ENCODE measurements at regions not wholly inside any gene's neighbourhood (a gene's known extent, or its start where the extent isn't known, plus 50 kb on each side); places are given as distances from the start of the nearest gene placed in this dataset.
"Not testable (repeated sequence)": the region's sequence is repeated elsewhere in the genome, so short reads cannot be mapped to it uniquely, and the experiment has no call there.

- H3K36me3 Mint-ChIP-seq (ENCODE audit: low read depth); H3K9me3 Mint-ChIP-seq; DNase-seq (ENCODE audit: low spot score); intact Hi-C loops (cut with micrococcal nuclease): not testable (repeated sequence)
- Mint-ChIP-seq H3K4me3 (peak overlapping the region; percentile 89), H3K4me1 (ENCODE audit: low read depth) (peaks cover 19% of the 10 kb centered on the region), H3K27ac (peak overlapping the region; percentile 80), H3K27me3 (ENCODE audit: insufficient read depth) (peaks cover 52% of the 10 kb centered on the region)
These were observed 114.0 kb downstream of the CRLF3 start for GRCh38 chr17:30710276-30711088.

DNA sequence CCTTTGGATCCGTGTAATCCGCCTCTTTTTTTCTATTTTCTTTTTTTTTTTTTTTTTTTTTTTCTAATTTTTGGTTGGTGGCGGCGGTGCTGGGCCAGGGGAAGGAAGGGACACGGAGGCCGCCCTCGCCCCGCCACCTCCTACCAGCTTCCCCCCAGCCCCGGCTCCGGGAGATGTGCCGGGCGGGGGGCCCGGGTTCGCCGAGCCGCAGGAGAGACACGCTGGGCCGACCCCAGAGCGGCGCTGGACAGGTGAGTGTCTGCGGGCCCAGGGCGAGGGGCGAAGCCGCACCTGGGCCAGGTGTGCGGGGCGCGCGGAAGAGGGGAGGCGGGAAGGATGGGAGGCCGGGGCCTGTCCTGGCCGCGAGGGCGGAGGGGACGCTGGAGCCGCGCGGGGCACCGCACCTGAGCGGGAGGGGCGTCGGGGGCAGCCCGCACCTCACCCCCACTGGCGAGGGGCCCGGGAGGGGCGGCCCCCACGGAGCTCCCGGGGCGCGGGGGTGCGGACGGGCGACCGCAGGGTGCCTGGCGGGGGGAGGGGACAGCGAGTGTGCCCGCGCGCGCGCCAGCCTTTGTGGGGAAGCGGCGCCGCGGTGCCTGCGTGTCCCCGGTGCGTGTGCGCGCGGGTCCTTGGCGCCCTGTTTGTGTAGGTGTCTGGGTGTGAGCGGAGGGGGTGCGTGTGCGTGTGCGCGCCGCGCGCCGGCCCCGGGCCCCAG lies 114.8 kb downstream of the CRLF3 start:
- H3K4me3 Mint-ChIP-seq, result peak overlapping the region; percentile 89
- intact Hi-C loops (cut with micrococcal nuclease); H3K9me3 Mint-ChIP-seq; H3K36me3 Mint-ChIP-seq (ENCODE audit: low read depth); DNase-seq (ENCODE audit: low spot score): not testable (repeated sequence)
- H3K27me3 Mint-ChIP-seq (ENCODE audit: insufficient read depth), result peaks cover 56% of the 10 kb centered on the region
- H3K4me1 Mint-ChIP-seq (ENCODE audit: low read depth), result peaks cover 19% of the 10 kb centered on the region
- H3K27ac Mint-ChIP-seq, result peak overlapping the region; percentile 23

GRCh38 chr17:30709096-30709495 lies 115.4 kb downstream of the CRLF3 start:
- H3K9me3 Mint-ChIP-seq; DNase-seq (ENCODE audit: low spot score); H3K27ac Mint-ChIP-seq; intact Hi-C loops (cut with micrococcal nuclease); H3K4me3 Mint-ChIP-seq; H3K36me3 Mint-ChIP-seq (ENCODE audit: low read depth): not testable (repeated sequence)
- peaks cover 60% of the 10 kb centered on the region for H3K27me3 Mint-ChIP-seq (ENCODE audit: insufficient read depth)
- H3K4me1 Mint-ChIP-seq (ENCODE audit: low read depth), result peaks cover 19% of the 10 kb centered on the region

DNA sequence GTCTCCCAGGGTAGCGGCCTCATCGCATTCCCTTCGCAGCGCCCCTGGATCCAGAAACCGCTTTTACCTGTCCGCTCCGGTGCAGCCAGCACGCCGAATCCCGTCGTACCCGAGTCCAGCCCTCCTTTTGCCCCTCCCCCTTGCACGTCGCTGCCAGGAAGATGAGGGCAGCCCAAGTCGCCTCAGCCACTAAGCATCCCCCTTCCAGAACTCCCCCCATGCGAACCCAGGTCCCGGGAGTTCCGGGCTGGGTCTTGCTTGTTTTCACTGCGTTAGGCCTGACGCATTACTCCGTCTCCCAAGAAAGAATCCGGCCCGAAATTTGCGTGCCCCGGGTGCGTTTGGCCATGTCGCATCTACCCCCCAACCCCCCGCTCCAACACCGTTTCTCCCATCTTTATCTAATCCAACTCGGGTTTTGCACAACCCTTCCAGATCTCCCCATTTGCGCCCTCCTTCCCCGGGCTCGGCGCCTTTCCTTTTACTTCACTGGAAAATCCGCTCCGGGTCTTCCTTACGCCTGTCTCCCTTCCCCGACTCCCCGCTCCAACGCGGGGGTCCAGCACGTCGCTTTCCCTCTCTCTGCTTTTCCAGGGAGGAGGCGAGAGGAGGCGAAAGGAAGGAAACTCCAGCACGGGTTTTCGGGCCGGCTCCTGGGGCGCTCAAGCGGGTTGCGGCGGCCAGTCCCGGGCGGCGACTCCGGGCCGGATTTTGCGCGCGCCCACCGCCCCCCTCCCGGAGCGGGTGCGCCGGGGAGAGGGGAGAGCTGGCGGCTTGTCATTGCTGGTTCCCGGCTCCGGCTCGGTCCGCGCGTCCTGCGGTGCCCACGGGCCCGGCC lies 116.0 kb downstream of the CRLF3 start:
- Mint-ChIP-seq H3K27me3 (ENCODE audit: insufficient read depth) (peaks cover 66% of the 10 kb centered on the region), H3K4me3 (peak overlapping the region; percentile 88), H3K4me1 (ENCODE audit: low read depth) (peaks cover 19% of the 10 kb centered on the region), H3K27ac (peak overlapping the region; percentile 71)
- H3K36me3 Mint-ChIP-seq (ENCODE audit: low read depth); intact Hi-C loops (cut with micrococcal nuclease); H3K9me3 Mint-ChIP-seq: not testable (repeated sequence)
- DNase-seq (ENCODE audit: low spot score), result peak; percentile 59

DNA sequence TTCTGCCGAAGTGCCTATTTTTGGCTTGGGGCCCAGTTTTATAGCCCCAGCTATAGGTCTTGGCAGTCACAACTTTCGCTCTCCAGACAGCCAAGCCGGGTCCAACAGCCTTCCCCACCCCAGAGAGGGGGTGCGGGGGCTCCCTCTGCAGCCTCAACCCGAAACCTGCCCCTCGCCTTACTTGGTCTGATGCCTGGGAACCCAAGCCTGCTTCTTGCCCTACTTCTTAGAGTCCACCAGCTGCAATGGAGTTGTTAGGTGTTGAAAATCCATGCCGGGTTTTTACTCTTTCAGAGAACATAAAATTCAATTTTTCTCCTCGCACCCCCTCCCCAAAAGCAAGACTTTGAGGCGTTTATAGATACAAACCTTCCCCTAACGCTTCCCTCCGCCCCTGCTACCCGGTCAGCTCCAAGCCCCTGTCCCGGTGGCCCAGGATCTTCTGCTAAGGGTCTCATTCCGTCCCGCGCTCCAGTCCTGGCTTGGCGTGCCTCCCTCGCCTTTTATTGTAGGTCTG lies 116.7 kb downstream of the CRLF3 start:
- Mint-ChIP-seq H3K4me3 (peak overlapping the region; percentile 88), H3K27me3 (ENCODE audit: insufficient read depth) (peaks cover 66% of the 10 kb centered on the region), H3K4me1 (ENCODE audit: low read depth) (peaks cover 19% of the 10 kb centered on the region), H3K27ac (peak overlapping the region; percentile 71)
- H3K36me3 Mint-ChIP-seq (ENCODE audit: low read depth); H3K9me3 Mint-ChIP-seq; intact Hi-C loops (cut with micrococcal nuclease); DNase-seq (ENCODE audit: low spot score): not testable (repeated sequence)

DNA sequence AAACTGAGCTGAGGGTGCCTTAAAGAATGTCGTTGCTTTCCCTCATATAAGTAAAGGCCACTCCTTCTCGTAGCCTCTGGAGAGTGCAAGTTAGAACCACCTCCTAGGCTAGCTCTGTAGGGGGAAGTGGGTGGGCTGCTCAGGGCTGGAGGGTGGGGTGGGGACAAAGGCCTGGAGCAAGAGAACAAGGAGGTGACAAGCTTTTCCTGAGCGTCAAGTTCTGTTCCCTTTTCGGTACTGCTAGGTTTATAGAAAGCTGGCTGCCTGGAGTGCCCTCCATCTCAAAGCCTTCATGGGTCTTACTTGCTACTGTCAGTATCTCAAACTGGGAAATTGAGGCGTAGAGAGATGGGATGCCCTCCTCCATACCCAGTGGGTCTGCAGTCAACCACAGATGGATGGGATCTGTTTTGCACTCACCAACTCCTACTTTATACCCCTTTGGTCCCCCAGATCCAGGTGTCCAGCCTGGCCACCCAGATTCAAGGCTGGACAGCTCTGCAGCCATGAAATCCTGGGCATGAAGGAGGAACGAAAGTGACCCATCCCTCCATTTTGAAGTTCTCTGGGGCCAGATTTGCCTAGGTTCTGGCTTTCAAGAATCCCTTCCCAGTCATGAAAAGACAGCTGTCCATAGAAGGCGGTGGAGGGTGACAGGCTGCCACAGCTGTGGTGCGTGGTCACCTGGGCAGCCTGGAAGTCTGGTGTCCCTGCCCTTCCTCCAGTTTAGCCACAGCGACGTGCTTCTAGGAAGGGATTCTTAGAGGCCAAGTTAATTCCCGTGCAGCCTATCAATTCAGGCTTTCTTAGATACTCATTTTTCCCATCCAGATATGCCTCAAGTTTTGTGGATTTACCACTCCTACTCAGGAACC lies 117.8 kb downstream of the CRLF3 start:
- intact Hi-C loops (cut with micrococcal nuclease); H3K9me3 Mint-ChIP-seq; H3K27ac Mint-ChIP-seq; H3K36me3 Mint-ChIP-seq (ENCODE audit: low read depth); DNase-seq (ENCODE audit: low spot score); H3K4me3 Mint-ChIP-seq: not testable (repeated sequence)
- H3K4me1 Mint-ChIP-seq (ENCODE audit: low read depth), result peaks cover 19% of the 10 kb centered on the region
- peaks cover 63% of the 10 kb centered on the region for H3K27me3 Mint-ChIP-seq (ENCODE audit: insufficient read depth)

DNA sequence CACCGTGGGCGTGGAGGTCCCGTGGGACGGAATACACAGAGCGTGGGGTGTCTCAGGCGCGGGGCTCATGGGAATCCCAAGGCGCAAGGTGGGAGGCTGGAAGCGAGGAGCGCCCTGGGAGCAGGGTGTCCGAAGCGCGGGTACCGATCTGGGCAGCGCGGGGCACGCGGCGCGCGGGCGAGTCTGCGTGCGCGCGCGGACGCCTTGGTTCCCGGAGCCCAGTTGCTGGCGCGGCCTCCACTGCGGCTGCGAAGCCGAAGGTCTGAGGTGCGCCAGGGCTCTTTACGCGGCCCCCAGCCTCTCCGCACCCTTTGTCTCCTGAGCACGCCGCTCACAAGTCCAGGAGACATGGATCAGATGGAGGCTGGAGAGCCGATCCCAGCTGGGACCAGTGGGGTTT lies 118.5 kb downstream of the CRLF3 start:
- H3K9me3 Mint-ChIP-seq; H3K27ac Mint-ChIP-seq; intact Hi-C loops (cut with micrococcal nuclease); H3K36me3 Mint-ChIP-seq (ENCODE audit: low read depth); DNase-seq (ENCODE audit: low spot score): not testable (repeated sequence)
- peaks cover 15% of the 10 kb centered on the region for H3K4me1 Mint-ChIP-seq (ENCODE audit: low read depth)
- peaks cover 63% of the 10 kb centered on the region for H3K27me3 Mint-ChIP-seq (ENCODE audit: insufficient read depth)
- peak overlapping the region; percentile 30 for H3K4me3 Mint-ChIP-seq

DNA sequence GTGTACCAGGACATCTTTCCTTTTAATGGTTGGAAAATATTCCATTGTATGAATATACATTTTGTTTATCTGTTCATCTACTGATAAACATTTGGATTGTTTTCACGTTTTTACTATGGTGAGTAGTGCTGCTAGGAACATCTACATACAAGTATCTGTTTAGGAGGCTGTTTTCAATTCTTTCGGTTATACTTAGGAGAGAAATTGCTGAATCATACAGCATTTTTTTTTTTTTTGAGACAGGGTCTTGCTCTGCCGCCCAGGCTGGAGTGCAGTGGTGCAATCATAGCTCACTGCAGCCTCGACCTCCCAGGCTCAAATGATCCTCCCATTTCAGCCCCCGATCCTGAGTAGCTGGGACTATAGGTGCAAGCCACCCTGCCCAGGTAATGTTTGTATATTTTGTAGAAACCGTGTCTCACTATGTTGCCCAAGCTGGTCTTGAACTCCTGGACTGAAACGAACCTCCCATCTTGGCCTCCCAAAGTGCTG lies 122.9 kb downstream of the CRLF3 start:
- H3K36me3 Mint-ChIP-seq (ENCODE audit: low read depth), result no peaks in the 10 kb centered on the region
- intact Hi-C loops (cut with micrococcal nuclease), result no loop called here
- peaks cover 52% of the 10 kb centered on the region for H3K27me3 Mint-ChIP-seq (ENCODE audit: insufficient read depth)
- H3K4me1 Mint-ChIP-seq (ENCODE audit: low read depth), result peaks cover 5% of the 10 kb centered on the region
- no peak overlapping the region for H3K4me3 Mint-ChIP-seq
- H3K27ac Mint-ChIP-seq, result no peak overlapping the region
- H3K9me3 Mint-ChIP-seq, result no peaks in the 10 kb centered on the region
- no peak for DNase-seq (ENCODE audit: low spot score)

GRCh38 chr17:30700833-30701232 lies 123.7 kb downstream of the CRLF3 start:
- H3K27ac Mint-ChIP-seq; H3K4me3 Mint-ChIP-seq; H3K9me3 Mint-ChIP-seq; DNase-seq (ENCODE audit: low spot score); H3K36me3 Mint-ChIP-seq (ENCODE audit: low read depth); intact Hi-C loops (cut with micrococcal nuclease); H3K4me1 Mint-ChIP-seq (ENCODE audit: low read depth): not testable (repeated sequence)
- H3K27me3 Mint-ChIP-seq (ENCODE audit: insufficient read depth), result peaks cover 46% of the 10 kb centered on the region

GRCh38 chr17:30697619-30698460 lies 126.7 kb downstream of the CRLF3 start:
- H3K36me3 Mint-ChIP-seq (ENCODE audit: low read depth); intact Hi-C loops (cut with micrococcal nuclease); H3K27ac Mint-ChIP-seq; H3K9me3 Mint-ChIP-seq: not testable (repeated sequence)
- Mint-ChIP-seq H3K4me1 (ENCODE audit: low read depth) (peaks cover 11% of the 10 kb centered on the region), H3K27me3 (ENCODE audit: insufficient read depth) (peaks cover 37% of the 10 kb centered on the region), H3K4me3 (peak overlapping the region; percentile 77)
- peak; percentile 56 for DNase-seq (ENCODE audit: low spot score)

GRCh38 chr17:30696234-30696633 lies 128.3 kb downstream of the CRLF3 start:
- Mint-ChIP-seq H3K4me3 (no peak overlapping the region), H3K9me3 (no peaks in the 10 kb centered on the region), H3K27me3 (ENCODE audit: insufficient read depth) (peaks cover 32% of the 10 kb centered on the region), H3K4me1 (ENCODE audit: low read depth) (peaks cover 11% of the 10 kb centered on the region), H3K27ac (no peak overlapping the region), H3K36me3 (ENCODE audit: low read depth) (no peaks in the 10 kb centered on the region)
- DNase-seq (ENCODE audit: low spot score), result no peak
- intact Hi-C loops (cut with micrococcal nuclease), result no loop called here

All from activated T-helper 1 cell treated with anti-CD3 and anti-CD28 coated beads, Interleukin-12 subunit alpha, Interleukin-12 subunit beta, Interleukin-2, Interleukin-4 antibody, amounts not matched to agents 30 ng/mL and 10 ng/mL and 1 ng/mL, durations not matched to agents 14 hours and 24 hours and 36 hours (primary cell).